ENCODE measurements at regions not wholly inside any gene's neighbourhood (a gene's known extent, or its start where the extent isn't known, plus 50 kb on each side); places are given as distances from the start of the nearest gene placed in this dataset.

- no peak for DNase-seq
- Histone ChIP-seq H3K79me2 (ENCODE audit: low read depth) (no peaks in the 10 kb centered on the region), H3K36me3 (ENCODE audit: low read depth) (no peaks in the 10 kb centered on the region), H3K4me3 (no peak overlapping the region), H2AFZ (no peak overlapping the region), H3F3A (ENCODE audit: insufficient read depth, low read depth) (no peaks in the 10 kb centered on the region), H3K27me3 (ENCODE audit: insufficient read depth, low read depth) (no peaks in the 10 kb centered on the region), H3K4me1 (replicated peaks; ENCODE audit: insufficient read depth) (no peaks in the 10 kb centered on the region), H3K27ac (no peak overlapping the region), H3K9me2 (ENCODE audit: insufficient read depth) (no peaks in the 10 kb centered on the region), H3K4me2 (no peak overlapping the region), H3K9me3 (ENCODE audit: insufficient read depth, low read depth) (no peaks in the 10 kb centered on the region), H4K20me1 (ENCODE audit: insufficient read depth) (no peaks in the 10 kb centered on the region; the same call in 1 of the 2 replicates)
- BruUV-seq (replicated peaks): no TSS peak
- CTCF ChIA-PET: no interaction called here
- intact Hi-C loops (cut with micrococcal nuclease; ENCODE audit: unreplicated experiment): no loop called here
- POLR2A ChIA-PET (ENCODE audit: unreplicated experiment): no interaction called here
- TF ChIP-seq, protein P1, sequence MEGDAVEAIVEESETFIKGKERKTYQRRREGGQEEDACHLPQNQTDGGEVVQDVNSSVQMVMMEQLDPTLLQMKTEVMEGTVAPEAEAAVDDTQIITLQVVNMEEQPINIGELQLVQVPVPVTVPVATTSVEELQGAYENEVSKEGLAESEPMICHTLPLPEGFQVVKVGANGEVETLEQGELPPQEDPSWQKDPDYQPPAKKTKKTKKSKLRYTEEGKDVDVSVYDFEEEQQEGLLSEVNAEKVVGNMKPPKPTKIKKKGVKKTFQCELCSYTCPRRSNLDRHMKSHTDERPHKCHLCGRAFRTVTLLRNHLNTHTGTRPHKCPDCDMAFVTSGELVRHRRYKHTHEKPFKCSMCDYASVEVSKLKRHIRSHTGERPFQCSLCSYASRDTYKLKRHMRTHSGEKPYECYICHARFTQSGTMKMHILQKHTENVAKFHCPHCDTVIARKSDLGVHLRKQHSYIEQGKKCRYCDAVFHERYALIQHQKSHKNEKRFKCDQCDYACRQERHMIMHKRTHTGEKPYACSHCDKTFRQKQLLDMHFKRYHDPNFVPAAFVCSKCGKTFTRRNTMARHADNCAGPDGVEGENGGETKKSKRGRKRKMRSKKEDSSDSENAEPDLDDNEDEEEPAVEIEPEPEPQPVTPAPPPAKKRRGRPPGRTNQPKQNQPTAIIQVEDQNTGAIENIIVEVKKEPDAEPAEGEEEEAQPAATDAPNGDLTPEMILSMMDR (conservative IDR thresholded peaks at IDR 0.05): no peak
- TF ChIP-seq EZH2 (IDR thresholded peaks at IDR 0.05; ENCODE audit: low read depth): no peak
Measured at GRCh38 chr20:39878320-39878719, 810.7 kb downstream of the MAFB start.

GRCh38 chr20:39877788-39878187, 811.2 kb downstream of the MAFB start:
- Histone ChIP-seq H3K79me2 (ENCODE audit: low read depth) (no peaks in the 10 kb centered on the region), H3K27ac (no peak overlapping the region), H3K4me2 (no peak overlapping the region), H3F3A (ENCODE audit: insufficient read depth, low read depth) (no peaks in the 10 kb centered on the region), H3K4me3 (no peak overlapping the region), H4K20me1 (ENCODE audit: insufficient read depth) (no peaks in the 10 kb centered on the region; the same call in 1 of the 2 replicates), H3K9me2 (ENCODE audit: insufficient read depth) (no peaks in the 10 kb centered on the region), H3K27me3 (ENCODE audit: insufficient read depth, low read depth) (no peaks in the 10 kb centered on the region), H3K4me1 (replicated peaks; ENCODE audit: insufficient read depth) (no peaks in the 10 kb centered on the region), H3K9me3 (ENCODE audit: insufficient read depth, low read depth) (no peaks in the 10 kb centered on the region), H2AFZ (no peak overlapping the region), H3K36me3 (ENCODE audit: low read depth) (no peaks in the 10 kb centered on the region)
- intact Hi-C loops (cut with micrococcal nuclease; ENCODE audit: unreplicated experiment): no loop called here
- no peak for DNase-seq
- BruUV-seq (replicated peaks): no TSS peak
- ChIA-PET CTCF (no interaction called here), POLR2A (ENCODE audit: unreplicated experiment) (no interaction called here)
- TF ChIP-seq, protein P1 (conservative IDR thresholded peaks at IDR 0.05): no peak
- no peak for TF ChIP-seq EZH2 (IDR thresholded peaks at IDR 0.05; ENCODE audit: low read depth)

DNA sequence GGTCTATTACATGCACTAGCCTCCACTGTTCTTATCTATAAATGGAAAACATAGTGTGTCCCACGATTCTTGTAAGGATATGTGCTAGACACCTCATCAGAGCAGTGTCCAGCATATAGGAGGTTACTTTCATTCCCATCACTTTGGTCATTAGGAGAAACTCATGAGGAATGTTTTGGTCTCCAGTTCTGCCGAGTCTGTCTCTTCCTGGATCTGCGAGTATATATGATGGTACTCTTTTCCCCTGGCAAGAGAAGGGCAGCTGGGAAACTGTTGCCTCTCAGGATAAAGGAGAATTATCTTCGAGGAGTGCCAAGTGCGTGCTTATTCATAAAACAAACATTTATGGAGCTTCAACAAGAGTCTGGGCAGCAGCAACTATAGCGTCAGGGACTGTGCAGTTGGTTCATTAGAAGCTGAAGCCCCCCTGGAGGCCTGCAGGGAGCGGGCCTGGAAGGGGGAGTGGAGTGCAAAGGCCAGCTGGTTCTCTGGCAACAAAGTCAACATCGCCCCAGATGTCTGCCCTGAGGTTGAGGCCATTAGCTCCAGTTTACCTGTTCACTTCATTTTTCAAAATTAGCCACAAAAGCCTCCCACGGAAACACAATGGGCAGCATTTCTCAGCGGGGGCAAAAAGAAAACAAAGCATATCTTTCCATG, 811.9 kb downstream of the MAFB start:
- Histone ChIP-seq H4K20me1 (ENCODE audit: insufficient read depth) (no peaks in the 10 kb centered on the region; the same call in 1 of the 2 replicates), H3K79me2 (ENCODE audit: low read depth) (no peaks in the 10 kb centered on the region), H3K27me3 (ENCODE audit: insufficient read depth, low read depth) (no peaks in the 10 kb centered on the region), H3K4me3 (no peak overlapping the region), H3K4me1 (replicated peaks; ENCODE audit: insufficient read depth) (no peaks in the 10 kb centered on the region), H3K27ac (no peak overlapping the region), H3K36me3 (ENCODE audit: low read depth) (no peaks in the 10 kb centered on the region), H3K9me2 (ENCODE audit: insufficient read depth) (no peaks in the 10 kb centered on the region), H3F3A (ENCODE audit: insufficient read depth, low read depth) (no peaks in the 10 kb centered on the region), H3K4me2 (no peak overlapping the region), H3K9me3 (ENCODE audit: insufficient read depth, low read depth) (no peaks in the 10 kb centered on the region), H2AFZ (no peak overlapping the region)
- intact Hi-C loops (cut with micrococcal nuclease; ENCODE audit: unreplicated experiment): no loop called here
- no TSS peak for BruUV-seq (replicated peaks)
- ChIA-PET CTCF (no interaction called here), POLR2A (ENCODE audit: unreplicated experiment) (no interaction called here)
- TF ChIP-seq EZH2 (IDR thresholded peaks at IDR 0.05; ENCODE audit: low read depth): no peak
- TF ChIP-seq, protein P1 (conservative IDR thresholded peaks at IDR 0.05): no peak
- no peak for DNase-seq
